HepG2 (cell line): ENCODE measurements at regions not wholly inside any gene's neighbourhood (a gene's known extent, or its start where the extent isn't known, plus 50 kb on each side); places are given as distances from the start of the nearest gene placed in this dataset.

ENCODE experiments used
- ATAC-seq: fragments of 200-7000 bp; cut with Tn5 transposase; 3 replicates; pipeline ENCODE4 v1.9.1; 2020; ENCODE audit warnings: mild to moderate bottlenecking, moderate library complexity
- BruUV-seq: library from RNA; stranded (reverse); fragments of 400-500 nt; replicated peaks from 2 replicates; lab custom pipeline; 2021; lab: Mats Ljungman, UMichigan
- CTCF ChIA-PET: fragments of 300-600 bp; formaldehyde crosslinking; extraction: SDS; loops from one replicate; lab custom pipeline; 2021; ENCODE audit warnings: low total read pairs, inconsistent platforms, low intra/inter-chr PET ratio; lab: Yijun Ruan, JAX
- POLR2A ChIA-PET: fragments of 350-600 bp; sonication (Branson Sonifier 250); formaldehyde crosslinking; loops from one replicate; lab custom pipeline; 2020; ENCODE audit warnings: antibody characterized with exemption, inconsistent platforms; lab: Yijun Ruan, JAX
- DNase-seq: peaks from one replicate; pipeline ENCODE4 v3.0.0-alpha.2; 2015; ENCODE audit warnings: low spot score
- FAIRE-seq: peaks from 3 replicates; lab custom pipeline; 2011; peaks lifted over from hg19 to GRCh38; lab: Jason Lieb, UNC
- H2AFZ ChIP-seq: one replicate; pipeline ENCODE4 v1.6.1; 2011; ENCODE audit warnings: low read length, inconsistent platforms
- H3K27ac ChIP-seq: fragments of 300-600 bp; 3 replicates; pipeline ENCODE4 v1.8.0; 2011; ENCODE audit warnings: mixed run types, mild to moderate bottlenecking, mixed read lengths, low read length, inconsistent platforms; ENCODE audit not compliant: insufficient read depth; ENCODE audit errors: extremely low read length
- H3K27me3 ChIP-seq, 2 experiments: fragments of 200-600 bp in 1 of 2; 2 replicates in 1 of 2; 3 replicates in 1 of 2; pipeline versions ENCODE4 v1.6.0 to v1.8.0; 2011; ENCODE audit warnings: low read length in 2 of 2, mild to moderate bottlenecking in 2 of 2, moderate library complexity in 2 of 2, inconsistent platforms in 1 of 2; ENCODE audit not compliant: insufficient read depth in 2 of 2, control insufficient read depth in 1 of 2
- H3K36me3 ChIP-seq, 2 experiments: fragments of 200-600 bp in 1 of 2; replicated peaks in 1 of 2; 2 replicates in 1 of 2; 3 replicates in 1 of 2; pipeline versions ENCODE4 v1.5.1 to v1.8.0; 2011; ENCODE audit warnings: low read length in 2 of 2, inconsistent platforms in 1 of 2; ENCODE audit not compliant: insufficient read depth in 2 of 2, control insufficient read depth in 1 of 2
- H3K4me1 ChIP-seq: 2 replicates; pipeline ENCODE4 v1.5.1; 2012; ENCODE audit warnings: low read length, inconsistent platforms; ENCODE audit not compliant: insufficient read depth
- H3K4me2 ChIP-seq: 2 replicates; pipeline ENCODE4 v1.6.0; 2011; ENCODE audit warnings: low read depth, low read length, inconsistent platforms
- H3K4me3 ChIP-seq, 3 experiments: fragments of 200-600 bp in 1 of 3; sonication (generic), shearing (Covaris generic) in 1 of 3; replicated peaks in 1 of 3; 2 replicates each; pipeline ENCODE4 v1.5.1; 2011 to 2016; ENCODE audit warnings: low read length in 3 of 3, inconsistent platforms in 2 of 3, low read depth in 2 of 3, mild to moderate bottlenecking in 2 of 3, control low read depth in 1 of 3, mixed read lengths in 1 of 3; ENCODE audit not compliant: insufficient read depth in 1 of 3
- H3K79me2 ChIP-seq: one replicate; pipeline ENCODE4 v1.6.1; 2011; ENCODE audit warnings: low read length, inconsistent platforms; ENCODE audit not compliant: insufficient read depth
- H3K9ac ChIP-seq: 2 replicates; pipeline ENCODE4 v1.6.0; 2011; ENCODE audit warnings: mild to moderate bottlenecking, low read depth, low read length, inconsistent platforms; ENCODE audit not compliant: insufficient read depth
- H3K9me3 ChIP-seq: 2 replicates; pipeline ENCODE4 v1.5.1; 2012; ENCODE audit warnings: mild to moderate bottlenecking, low read length
- H4K20me1 ChIP-seq: 2 replicates; pipeline ENCODE4 v1.6.0; 2011; ENCODE audit warnings: inconsistent platforms, mild to moderate bottlenecking, low read length, moderate library complexity; ENCODE audit not compliant: insufficient read depth
- ARNT2 ChIP-seq: sonication (generic); formaldehyde crosslinking; IDR thresholded peaks from 2 replicates; pipeline ENCODE4 v1.8.0; 2022; ENCODE audit warnings: mild to moderate bottlenecking, low read depth, missing genetic modification reagents, moderate library complexity
- FOXJ3 ChIP-seq: sonication (generic); formaldehyde crosslinking; IDR thresholded peaks from 2 replicates; pipeline ENCODE4 v1.4.0; 2020; ENCODE audit warnings: missing genetic modification reagents, mild to moderate bottlenecking, borderline replicate concordance
- FOXP1 ChIP-seq, 2 experiments: fragments of 450-650 bp in 1 of 2; IDR thresholded peaks; 2 replicates each; pipeline ENCODE4 v1.6.1; 2017 to 2018; ENCODE audit warnings: antibody characterized with exemption in 1 of 2
- MEIS2 ChIP-seq: sonication (generic); formaldehyde crosslinking; IDR thresholded peaks from 2 replicates; pipeline ENCODE4 v1.9.0; 2021; ENCODE audit warnings: mild to moderate bottlenecking, missing genetic modification reagents
- NBN ChIP-seq: fragments of 450-650 bp; conservative IDR thresholded peaks from 2 replicates; pipeline ENCODE4 v1.6.1; 2017
- PHF21A ChIP-seq: sonication (generic); formaldehyde crosslinking; IDR thresholded peaks from 2 replicates; pipeline ENCODE4 v1.5.0; 2020; ENCODE audit warnings: mild to moderate bottlenecking, missing genetic modification reagents
- POGZ ChIP-seq: sonication (generic); formaldehyde crosslinking; IDR thresholded peaks from 2 replicates; pipeline ENCODE4 v1.4.0; 2020; ENCODE audit warnings: mild to moderate bottlenecking, missing genetic modification reagents
- SOX6 ChIP-seq, 2 experiments: fragments of 450-650 bp in 1 of 2; sonication (generic) in 1 of 2; formaldehyde crosslinking in 1 of 2; IDR thresholded peaks; 2 replicates each; pipeline versions ENCODE4 v1.4.0 to v1.6.1; 2017 to 2020; ENCODE audit warnings: antibody characterized with exemption in 1 of 2, mild to moderate bottlenecking in 1 of 2, missing genetic modification reagents in 1 of 2
- TCF12 ChIP-seq, 2 experiments: fragments of 450-650 bp in 1 of 2; sonication (generic) in 1 of 2; formaldehyde crosslinking in 1 of 2; IDR thresholded peaks; 2 replicates each; pipeline versions ENCODE4 v1.6.1 to v1.8.0; 2017 to 2022; ENCODE audit warnings: antibody characterized with exemption in 1 of 2, mild to moderate bottlenecking in 1 of 2, missing genetic modification reagents in 1 of 2, moderate library complexity in 1 of 2
- ZMAT3 ChIP-seq: sonication (generic); formaldehyde crosslinking; conservative IDR thresholded peaks from 2 replicates; pipeline ENCODE4 v1.7.0; 2021; ENCODE audit warnings: missing genetic modification reagents
- ZNF10 ChIP-seq: sonication (generic); formaldehyde crosslinking; IDR thresholded peaks from 2 replicates; pipeline ENCODE4 v1.4.0; 2020; ENCODE audit warnings: mild to moderate bottlenecking, low read depth, missing genetic modification reagents, borderline replicate concordance
- ZNF101 ChIP-seq: sonication (generic); formaldehyde crosslinking; IDR thresholded peaks from 2 replicates; pipeline ENCODE4 v1.4.0; 2020; ENCODE audit warnings: mild to moderate bottlenecking, low read depth, missing genetic modification reagents, borderline replicate concordance
- ZNF292 ChIP-seq: sonication (generic); formaldehyde crosslinking; IDR thresholded peaks from 2 replicates; pipeline ENCODE4 v1.8.1; 2022; ENCODE audit warnings: mild to moderate bottlenecking, low read depth, missing genetic modification reagents, borderline replicate concordance
- ZNF563 ChIP-seq: sonication (generic); formaldehyde crosslinking; IDR thresholded peaks from 2 replicates; pipeline ENCODE4 v1.8.0; 2022; ENCODE audit warnings: mild to moderate bottlenecking, moderate library complexity, missing genetic modification reagents
- ZNF891 ChIP-seq: sonication (generic); formaldehyde crosslinking; IDR thresholded peaks from 2 replicates; pipeline ENCODE4 v1.5.0; 2020; ENCODE audit warnings: mild to moderate bottlenecking, missing genetic modification reagents
- WGBS: methylation state at CpG from one replicate; pipeline ENCODE4 v1.1.6; 2017; ENCODE audit warnings: low lambda C conversion rate; 5-methylcytosine and 5-hydroxymethylcytosine counted together
- in situ Hi-C: cut with HindIII; loops from 2 replicates; pipeline ENCODE4 v1.10.0; 2017; ENCODE audit warnings: low pct_unique_long_range_greater_than_20kb; ENCODE audit not compliant: extremely low pct_ligation_motif_present
- intact Hi-C: fragments of 100-400 bp; cut with micrococcal nuclease; formaldehyde crosslinking; loops from one replicate; pipeline ENCODE4 v1.10.0; 2022; ENCODE audit not compliant: unreplicated experiment
- TF ChIP-seq, protein P1 (sequence below): sonication (generic); formaldehyde crosslinking; IDR thresholded peaks from 2 replicates; pipeline ENCODE4 v1.9.0; 2021; ENCODE audit warnings: missing genetic modification reagents, mild to moderate bottlenecking, borderline replicate concordance
- TF ChIP-seq, protein P2 (sequence below): sonication (generic); IDR thresholded peaks from 2 replicates; pipeline ENCODE4 v1.6.1; 2016; ENCODE audit warnings: low read depth, borderline replicate concordance
- TF ChIP-seq, protein P3 (sequence below): IDR thresholded peaks from 2 replicates; pipeline ENCODE4 v1.6.1; 2016; ENCODE audit warnings: missing compliant biosample characterization, missing genetic modification reagents, borderline replicate concordance

DNA sequence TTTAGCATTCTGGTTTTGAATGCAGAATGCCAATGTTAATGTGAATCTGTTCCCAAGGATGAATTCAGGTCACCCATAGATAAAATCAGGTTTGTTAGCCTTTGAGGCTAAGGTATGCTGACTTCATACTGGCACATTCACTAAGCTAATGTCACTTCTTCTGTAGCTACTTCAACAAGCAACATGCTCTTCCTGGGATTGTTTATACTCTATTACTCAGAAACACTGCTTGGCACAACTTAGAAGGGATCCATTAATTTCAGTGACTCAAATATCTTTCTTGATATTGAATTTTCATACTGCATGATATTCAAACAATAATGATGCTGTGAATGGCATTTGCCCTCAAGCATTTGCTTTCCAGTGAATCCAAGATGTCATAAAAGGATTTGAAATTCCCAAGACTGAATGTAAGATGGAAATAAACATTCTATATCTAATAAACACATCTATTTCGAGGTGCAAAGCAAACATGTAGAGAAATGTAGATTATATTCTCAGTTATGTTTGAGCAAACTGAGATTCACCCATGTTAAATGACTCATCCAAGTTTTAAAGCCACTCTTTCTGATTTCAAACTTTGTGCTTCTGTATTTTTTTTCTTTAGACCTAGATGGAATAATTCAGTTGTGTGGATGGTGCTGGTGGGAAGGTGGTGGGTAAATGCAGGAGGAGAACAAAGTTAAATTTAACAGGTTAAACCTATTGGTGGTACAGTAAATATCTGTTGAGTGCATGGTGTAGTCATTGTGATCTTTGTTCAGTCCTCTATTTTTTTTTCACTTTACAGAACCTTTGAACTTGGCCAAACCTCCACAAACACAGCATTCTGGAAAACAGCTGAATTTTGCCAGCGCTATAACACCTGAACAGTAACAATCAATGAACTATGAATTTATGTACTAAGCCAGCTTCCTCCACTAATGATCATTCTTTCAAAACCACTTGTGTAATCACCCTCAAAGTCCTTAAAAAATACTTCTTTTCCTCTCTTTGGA lies 162.1 kb upstream of the XIRP2 start:
- H4K20me1 ChIP-seq: no peaks in the 10 kb centered on the region
- no peaks in the 10 kb centered on the region for H3K79me2 ChIP-seq
- H3K4me2 ChIP-seq: peak overlapping the region; percentile 25; the same call in 1 of the 2 replicates
- DNase-seq (peak; percentile 4), FAIRE-seq (no peak), ATAC-seq (peak; percentile 92)
- POLR2A ChIA-PET: no interaction called here
- no peaks in the 10 kb centered on the region for H3K27me3 ChIP-seq
- WGBS: 3% methylated on average over 2 of the region's 2 CpGs
- peaks cover 12% of the 10 kb centered on the region; the same call in 1 of the 2 replicates for H3K9me3 ChIP-seq
- no peaks in the 10 kb centered on the region for H3K36me3 ChIP-seq
- H3K27ac ChIP-seq: no peak overlapping the region
- H3K4me3 ChIP-seq: no peak overlapping the region
- peaks cover 18% of the 10 kb centered on the region for H3K4me1 ChIP-seq
- in situ Hi-C loops (no loop called here), intact Hi-C loops (no loop called here)
- no TSS peak for BruUV-seq
- no peak overlapping the region for H3K9ac ChIP-seq
- H2AFZ ChIP-seq: no peak overlapping the region
- CTCF ChIA-PET: no interaction called here
- TF ChIP-seq SOX6 (IDR thresholded peaks at IDR 0.05) (no peak), SOX6 (CRISPR knock-in tag; IDR thresholded peaks at IDR 0.05) (peak; percentile 71), ARNT2 (no peak), PHF21A (0 out of 2 replicates have a peak, but pooled peaks have one; percentile 34), TCF12 (IDR thresholded peaks at IDR 0.05) (no peak), TCF12 (CRISPR knock-in tag; IDR thresholded peaks at IDR 0.05) (no peak), FOXJ3 (CRISPR knock-in tag) (peak; percentile 22; the same call in 1 of the 2 replicates), FOXP1 (IDR thresholded peaks at IDR 0.05) (no peak), FOXP1 (CRISPR knock-in tag; IDR thresholded peaks at IDR 0.05) (peak; percentile 48; the same call in 1 of the 2 replicates), POGZ (0 out of 2 replicates have a peak, but pooled peaks have one; percentile 18), MEIS2 (CRISPR knock-in tag) (no peak), ZMAT3 (CRISPR knock-in tag) (no peak), ZNF10 (CRISPR knock-in tag) (no peak), ZNF101 (CRISPR knock-in tag) (no peak), ZNF891 (CRISPR knock-in tag) (no peak), ZNF563 (no peak), NBN (no peak), ZNF292 (CRISPR knock-in tag) (0 out of 2 replicates have a peak, but pooled peaks have one; percentile 33)
- TF ChIP-seq, protein P1, sequence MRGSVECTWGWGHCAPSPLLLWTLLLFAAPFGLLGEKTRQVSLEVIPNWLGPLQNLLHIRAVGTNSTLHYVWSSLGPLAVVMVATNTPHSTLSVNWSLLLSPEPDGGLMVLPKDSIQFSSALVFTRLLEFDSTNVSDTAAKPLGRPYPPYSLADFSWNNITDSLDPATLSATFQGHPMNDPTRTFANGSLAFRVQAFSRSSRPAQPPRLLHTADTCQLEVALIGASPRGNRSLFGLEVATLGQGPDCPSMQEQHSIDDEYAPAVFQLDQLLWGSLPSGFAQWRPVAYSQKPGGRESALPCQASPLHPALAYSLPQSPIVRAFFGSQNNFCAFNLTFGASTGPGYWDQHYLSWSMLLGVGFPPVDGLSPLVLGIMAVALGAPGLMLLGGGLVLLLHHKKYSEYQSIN (CRISPR knock-in tag): no peak
- TF ChIP-seq, protein P2, sequence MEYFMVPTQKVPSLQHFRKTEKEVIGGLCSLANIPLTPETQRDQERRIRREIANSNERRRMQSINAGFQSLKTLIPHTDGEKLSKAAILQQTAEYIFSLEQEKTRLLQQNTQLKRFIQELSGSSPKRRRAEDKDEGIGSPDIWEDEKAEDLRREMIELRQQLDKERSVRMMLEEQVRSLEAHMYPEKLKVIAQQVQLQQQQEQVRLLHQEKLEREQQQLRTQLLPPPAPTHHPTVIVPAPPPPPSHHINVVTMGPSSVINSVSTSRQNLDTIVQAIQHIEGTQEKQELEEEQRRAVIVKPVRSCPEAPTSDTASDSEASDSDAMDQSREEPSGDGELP: peak; percentile 77
- TF ChIP-seq, protein P3, sequence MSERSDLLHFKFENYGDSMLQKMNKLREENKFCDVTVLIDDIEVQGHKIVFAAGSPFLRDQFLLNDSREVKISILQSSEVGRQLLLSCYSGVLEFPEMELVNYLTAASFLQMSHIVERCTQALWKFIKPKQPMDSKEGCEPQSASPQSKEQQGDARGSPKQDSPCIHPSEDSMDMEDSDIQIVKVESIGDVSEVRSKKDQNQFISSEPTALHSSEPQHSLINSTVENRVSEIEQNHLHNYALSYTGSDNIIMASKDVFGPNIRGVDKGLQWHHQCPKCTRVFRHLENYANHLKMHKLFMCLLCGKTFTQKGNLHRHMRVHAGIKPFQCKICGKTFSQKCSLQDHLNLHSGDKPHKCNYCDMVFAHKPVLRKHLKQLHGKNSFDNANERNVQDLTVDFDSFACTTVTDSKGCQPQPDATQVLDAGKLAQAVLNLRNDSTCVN (CRISPR knock-in tag): no peak
